C4-2B (cell line): ENCODE measurements at regions not wholly inside any gene's neighbourhood (a gene's known extent, or its start where the extent isn't known, plus 50 kb on each side); places are given as distances from the start of the nearest gene placed in this dataset.

Experiments
- H3K27ac ChIP-seq: fragments of 450-650 bp; 2 replicates; pipeline ENCODE4 v1.5.1; 2017
- CTCF ChIP-seq: fragments of 450-650 bp; conservative IDR thresholded peaks from 2 replicates; pipeline ENCODE4 v1.5.1; 2017; ENCODE audit warnings: mild to moderate bottlenecking
- ZFX ChIP-seq: fragments of 450-650 bp; IDR thresholded peaks from 2 replicates; pipeline ENCODE4 v1.6.1; 2017

- no peak for TF ChIP-seq CTCF
- TF ChIP-seq ZFX = no peak
- H3K27ac ChIP-seq = no peak overlapping the region
Observed at GRCh38 chr2:128554151-128554769, 235.6 kb upstream of the HS6ST1 start.

- no peak overlapping the region for H3K27ac ChIP-seq
- TF ChIP-seq ZFX = no peak
- TF ChIP-seq CTCF = no peak
Observed at GRCh38 chr2:128555433-128555832, 236.8 kb upstream of the HS6ST1 start.

- TF ChIP-seq ZFX (no peak), CTCF (no peak)
- no peak overlapping the region for H3K27ac ChIP-seq
Observed at GRCh38 chr2:128556089-128556488, 237.4 kb upstream of the HS6ST1 start.

DNA sequence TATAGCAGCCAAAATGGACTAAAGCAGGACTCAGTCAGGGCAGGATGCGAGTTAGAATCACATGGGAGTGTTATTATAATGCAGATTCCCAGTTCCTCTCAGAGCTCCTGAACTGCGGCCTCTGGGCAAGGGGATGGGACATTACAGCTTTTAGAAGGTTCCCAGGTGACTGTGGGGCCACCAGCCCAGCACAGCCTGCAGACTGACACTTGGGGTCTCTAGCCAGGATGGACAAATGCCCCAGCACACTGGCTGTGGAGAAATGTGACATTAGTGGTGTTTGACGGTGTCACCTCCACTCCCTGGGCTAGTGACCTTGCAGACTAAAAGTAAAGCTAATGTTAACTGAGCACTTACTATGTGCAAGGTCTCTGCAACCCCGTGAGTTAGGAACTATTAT, 238.0 kb upstream of the HS6ST1 start:
- TF ChIP-seq ZFX (no peak), CTCF (no peak)
- H3K27ac ChIP-seq = no peak overlapping the region

DNA sequence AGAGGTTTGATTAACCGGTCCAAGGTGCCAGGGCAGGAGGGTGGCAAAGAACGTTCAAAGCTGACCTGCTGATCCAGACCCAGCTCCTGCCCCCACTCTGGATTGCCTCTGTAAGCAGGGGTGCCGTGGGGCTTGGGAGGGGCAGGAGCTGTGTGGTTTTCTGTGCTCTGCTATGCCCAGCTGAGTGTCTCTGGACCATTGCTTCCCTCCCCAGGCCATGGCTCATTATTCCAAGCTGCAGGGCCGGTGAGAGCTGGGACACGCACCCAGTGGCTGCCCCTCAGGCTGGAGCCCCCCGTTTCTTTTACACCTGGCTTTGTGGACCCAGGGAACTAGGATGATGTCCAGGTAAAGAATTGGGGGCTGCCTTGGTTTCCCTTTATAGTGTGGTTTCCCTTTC, 238.4 kb upstream of the HS6ST1 start:
- no peak overlapping the region for H3K27ac ChIP-seq
- TF ChIP-seq ZFX (no peak), CTCF (no peak)

DNA sequence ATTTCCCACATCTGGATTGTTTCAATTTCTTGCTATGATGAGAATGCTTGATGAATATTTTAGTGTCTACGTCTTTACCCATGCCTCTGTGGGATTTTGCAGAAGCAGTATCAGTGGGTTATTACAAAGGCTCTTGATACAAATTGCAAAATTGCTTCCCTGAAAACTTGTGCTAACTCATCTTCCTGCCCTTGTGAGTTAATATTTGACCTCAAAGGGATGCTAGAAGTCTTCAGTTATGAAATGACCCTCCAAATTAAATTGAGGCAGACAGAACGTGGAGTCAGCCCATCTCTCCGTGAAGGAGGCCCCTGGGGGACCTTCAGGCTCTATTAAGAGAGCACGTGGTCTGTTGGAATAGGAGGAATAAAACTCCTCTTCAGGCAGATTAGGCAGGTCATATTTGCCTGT, 239.2 kb upstream of the HS6ST1 start:
- no peak overlapping the region for H3K27ac ChIP-seq
- TF ChIP-seq CTCF (no peak), ZFX (no peak)

DNA sequence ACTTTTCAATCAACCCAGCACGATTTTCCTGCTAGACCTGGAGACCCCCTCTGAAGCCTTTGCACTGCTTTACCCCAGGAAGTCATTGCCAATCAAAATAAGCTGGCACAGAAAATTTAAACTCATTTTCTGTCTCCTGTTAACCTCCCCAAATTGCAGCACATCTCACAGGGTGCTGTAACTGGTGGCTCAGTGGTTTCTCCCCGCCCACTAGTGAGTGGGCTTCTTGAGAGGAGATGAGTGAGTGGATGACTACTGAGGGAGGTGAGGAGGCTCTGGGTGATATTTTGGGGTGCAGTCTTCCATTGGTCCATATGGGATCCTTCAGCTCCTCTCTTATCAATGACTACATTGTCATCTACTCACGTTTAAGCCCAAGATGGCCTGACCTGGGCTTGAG, 239.8 kb upstream of the HS6ST1 start:
- H3K27ac ChIP-seq = no peak overlapping the region
- TF ChIP-seq ZFX = no peak
- no peak for TF ChIP-seq CTCF
